ENCODE measurements at regions not wholly inside any gene's neighbourhood (a gene's known extent, or its start where the extent isn't known, plus 50 kb on each side); places are given as distances from the start of the nearest gene placed in this dataset.

DNA sequence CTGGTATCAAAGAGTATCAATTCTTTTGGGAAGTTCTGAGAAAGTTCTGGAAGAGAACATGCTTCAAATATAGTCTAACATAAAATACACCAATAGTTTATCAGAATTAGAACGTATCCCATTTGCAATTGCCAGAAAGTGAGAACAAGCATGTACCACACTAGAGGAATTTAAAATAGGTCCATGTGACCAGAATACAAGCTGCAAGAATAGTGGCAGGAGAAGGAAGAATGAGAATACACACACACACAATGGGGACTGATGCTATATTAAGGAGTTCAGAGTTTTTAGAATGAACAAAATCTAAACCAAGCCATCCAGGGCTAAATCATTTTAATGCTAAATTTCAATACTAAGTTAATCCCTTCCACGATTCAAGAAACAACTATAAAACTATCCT, 99.1 kb upstream of the TMEM168 start:
- H3K36me3 Mint-ChIP-seq (ENCODE audit: low read depth) = peaks cover 30% of the 10 kb centered on the region
- H3K27me3 Mint-ChIP-seq (ENCODE audit: insufficient read depth) = no peaks in the 10 kb centered on the region; the same call in 1 of the 2 replicates
- no peak overlapping the region for H3K4me3 Mint-ChIP-seq
- TF ChIP-seq, protein P1, sequence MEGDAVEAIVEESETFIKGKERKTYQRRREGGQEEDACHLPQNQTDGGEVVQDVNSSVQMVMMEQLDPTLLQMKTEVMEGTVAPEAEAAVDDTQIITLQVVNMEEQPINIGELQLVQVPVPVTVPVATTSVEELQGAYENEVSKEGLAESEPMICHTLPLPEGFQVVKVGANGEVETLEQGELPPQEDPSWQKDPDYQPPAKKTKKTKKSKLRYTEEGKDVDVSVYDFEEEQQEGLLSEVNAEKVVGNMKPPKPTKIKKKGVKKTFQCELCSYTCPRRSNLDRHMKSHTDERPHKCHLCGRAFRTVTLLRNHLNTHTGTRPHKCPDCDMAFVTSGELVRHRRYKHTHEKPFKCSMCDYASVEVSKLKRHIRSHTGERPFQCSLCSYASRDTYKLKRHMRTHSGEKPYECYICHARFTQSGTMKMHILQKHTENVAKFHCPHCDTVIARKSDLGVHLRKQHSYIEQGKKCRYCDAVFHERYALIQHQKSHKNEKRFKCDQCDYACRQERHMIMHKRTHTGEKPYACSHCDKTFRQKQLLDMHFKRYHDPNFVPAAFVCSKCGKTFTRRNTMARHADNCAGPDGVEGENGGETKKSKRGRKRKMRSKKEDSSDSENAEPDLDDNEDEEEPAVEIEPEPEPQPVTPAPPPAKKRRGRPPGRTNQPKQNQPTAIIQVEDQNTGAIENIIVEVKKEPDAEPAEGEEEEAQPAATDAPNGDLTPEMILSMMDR (IDR thresholded peaks at IDR 0.05) = no peak
- peaks cover 14% of the 10 kb centered on the region for H3K4me1 Mint-ChIP-seq (ENCODE audit: low read depth)
- DNase-seq = no peak
- no peak overlapping the region for H3K27ac Mint-ChIP-seq
- no peaks in the 10 kb centered on the region for H3K9me3 Mint-ChIP-seq

DNA sequence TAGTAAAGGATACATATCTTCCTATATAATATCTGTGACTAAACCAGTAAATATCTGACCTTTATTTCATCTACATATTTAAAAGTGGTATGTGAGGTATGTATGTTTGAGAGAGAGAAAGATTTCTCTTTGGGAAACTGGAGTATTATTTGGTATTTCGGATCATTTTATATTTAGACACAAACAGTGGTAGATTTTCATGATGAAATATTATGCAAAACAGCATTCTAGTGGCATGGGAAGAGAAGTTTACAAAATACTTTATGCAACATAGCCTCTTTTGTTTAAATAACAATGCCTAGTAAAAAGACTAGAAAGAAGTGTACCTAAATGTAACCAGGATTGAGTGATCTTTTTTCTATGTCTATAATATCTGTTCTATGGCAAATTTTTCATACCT, 98.6 kb upstream of the TMEM168 start:
- H3K27ac Mint-ChIP-seq = no peak overlapping the region
- TF ChIP-seq, protein P1 (IDR thresholded peaks at IDR 0.05) = no peak
- H3K27me3 Mint-ChIP-seq (ENCODE audit: insufficient read depth) = no peaks in the 10 kb centered on the region; the same call in 1 of the 2 replicates
- peaks cover 14% of the 10 kb centered on the region for H3K4me1 Mint-ChIP-seq (ENCODE audit: low read depth)
- H3K36me3 Mint-ChIP-seq (ENCODE audit: low read depth) = peaks cover 32% of the 10 kb centered on the region
- no peak for DNase-seq
- no peak overlapping the region for H3K4me3 Mint-ChIP-seq
- H3K9me3 Mint-ChIP-seq = no peaks in the 10 kb centered on the region

DNA sequence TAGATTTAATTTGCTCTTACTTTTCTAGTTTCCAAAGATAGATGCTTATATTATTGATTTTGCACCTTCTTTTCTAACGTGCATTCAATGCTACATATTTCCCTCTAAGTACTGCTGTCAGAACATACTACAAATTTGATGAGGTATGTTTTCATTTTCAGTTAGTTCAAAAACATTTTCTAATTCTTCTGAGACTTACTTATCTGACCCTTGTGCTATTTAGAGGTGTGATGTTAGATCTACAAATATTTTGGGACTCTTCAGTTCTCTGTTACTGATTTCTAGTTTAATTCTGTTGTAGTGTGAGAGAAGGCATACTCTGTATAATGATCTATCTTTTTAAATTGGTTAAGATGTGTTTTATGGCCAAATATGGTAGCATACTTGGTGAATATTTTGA, 97.8 kb upstream of the TMEM168 start:
- no peaks in the 10 kb centered on the region for H3K27me3 Mint-ChIP-seq (ENCODE audit: insufficient read depth)
- TF ChIP-seq, protein P1 (IDR thresholded peaks at IDR 0.05) = no peak
- no peak overlapping the region for H3K27ac Mint-ChIP-seq
- H3K9me3 Mint-ChIP-seq = no peaks in the 10 kb centered on the region
- peaks cover 19% of the 10 kb centered on the region for H3K4me1 Mint-ChIP-seq (ENCODE audit: low read depth)
- DNase-seq = no peak
- H3K36me3 Mint-ChIP-seq (ENCODE audit: low read depth) = peaks cover 29% of the 10 kb centered on the region
- no peak overlapping the region for H3K4me3 Mint-ChIP-seq

DNA sequence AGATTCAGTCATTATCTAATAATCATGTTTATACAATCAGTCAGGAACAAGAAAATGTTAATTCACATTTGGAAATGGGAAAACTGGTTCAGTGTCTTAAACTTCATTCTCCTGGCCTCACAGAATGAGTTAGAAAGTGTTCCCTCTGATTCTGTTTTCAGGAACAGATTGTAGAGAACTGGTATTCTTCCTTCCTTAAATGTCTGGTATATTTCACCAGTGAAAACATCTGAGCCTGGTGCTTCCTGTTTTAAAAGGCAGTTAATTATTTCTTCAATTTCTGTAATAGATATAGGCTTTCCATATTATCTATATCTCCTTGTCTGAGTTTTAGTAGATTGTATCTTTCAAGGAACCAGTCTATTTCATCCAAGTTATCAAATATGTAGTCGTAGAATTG, 97.1 kb upstream of the TMEM168 start:
- DNase-seq = no peak
- TF ChIP-seq, protein P1 (IDR thresholded peaks at IDR 0.05) = no peak
- H3K36me3 Mint-ChIP-seq (ENCODE audit: low read depth) = peaks cover 22% of the 10 kb centered on the region
- H3K4me3 Mint-ChIP-seq = no peak overlapping the region
- no peak overlapping the region for H3K27ac Mint-ChIP-seq
- H3K9me3 Mint-ChIP-seq = no peaks in the 10 kb centered on the region
- no peaks in the 10 kb centered on the region for H3K27me3 Mint-ChIP-seq (ENCODE audit: insufficient read depth)
- H3K4me1 Mint-ChIP-seq (ENCODE audit: low read depth) = peaks cover 18% of the 10 kb centered on the region

DNA sequence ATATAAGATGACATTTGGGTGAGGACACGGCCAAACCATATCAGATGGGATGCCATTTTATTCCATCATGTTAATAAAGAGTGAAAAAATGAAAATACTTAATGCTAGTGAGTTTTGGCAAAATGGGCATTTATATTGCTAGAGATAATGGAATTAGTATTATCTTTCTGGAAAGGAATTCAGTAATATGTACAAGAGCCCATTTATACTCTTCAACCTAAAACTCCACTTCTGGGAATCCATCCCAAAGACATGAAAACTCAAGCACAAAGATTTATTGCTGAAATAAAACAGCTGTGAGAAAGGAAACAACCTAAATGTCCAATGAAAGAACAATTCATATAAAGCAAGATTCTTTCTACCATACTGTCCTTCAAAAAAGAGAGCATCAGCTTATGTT, 96.0 kb upstream of the TMEM168 start:
- no peaks in the 10 kb centered on the region for H3K9me3 Mint-ChIP-seq
- TF ChIP-seq, protein P1 (IDR thresholded peaks at IDR 0.05) = no peak
- DNase-seq = no peak
- H3K36me3 Mint-ChIP-seq (ENCODE audit: low read depth) = peaks cover 17% of the 10 kb centered on the region
- H3K27me3 Mint-ChIP-seq (ENCODE audit: insufficient read depth) = no peaks in the 10 kb centered on the region
- H3K27ac Mint-ChIP-seq = no peak overlapping the region
- no peak overlapping the region for H3K4me3 Mint-ChIP-seq
- peaks cover 13% of the 10 kb centered on the region for H3K4me1 Mint-ChIP-seq (ENCODE audit: low read depth)

DNA sequence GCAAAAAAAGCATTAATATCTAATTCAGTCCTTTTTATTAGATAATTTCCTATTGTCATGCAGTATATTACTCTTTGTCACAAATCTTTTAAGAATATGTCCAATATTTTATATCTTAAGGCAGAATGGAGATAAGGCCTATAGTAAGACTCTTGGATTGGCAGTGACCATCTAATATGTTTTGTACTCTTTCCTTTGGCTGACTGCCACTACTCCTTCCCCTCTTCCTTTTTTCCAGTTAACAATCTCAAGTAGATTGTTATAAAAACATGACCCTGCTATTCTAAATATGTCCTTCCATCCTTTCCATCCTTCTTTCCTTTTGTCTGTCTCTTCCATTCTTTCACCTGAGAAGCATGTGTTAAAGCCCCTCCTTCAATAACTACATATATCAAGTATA, 92.8 kb upstream of the TMEM168 start:
- Mint-ChIP-seq H3K4me3 (no peak overlapping the region), H3K36me3 (ENCODE audit: low read depth) (peaks cover 17% of the 10 kb centered on the region), H3K4me1 (ENCODE audit: low read depth) (peaks cover 25% of the 10 kb centered on the region), H3K27ac (no peak overlapping the region), H3K9me3 (no peaks in the 10 kb centered on the region), H3K27me3 (ENCODE audit: insufficient read depth) (no peaks in the 10 kb centered on the region; the same call in 1 of the 2 replicates)
- no peak for DNase-seq
- TF ChIP-seq, protein P1 (IDR thresholded peaks at IDR 0.05) = no peak
